ENCODE measurements at regions not wholly inside any gene's neighbourhood (a gene's known extent, or its start where the extent isn't known, plus 50 kb on each side); places are given as distances from the start of the nearest gene placed in this dataset.

GRCh38 chr15:88400084-88400483 lies 67.1 kb downstream of the MRPL46 start:
- TF ChIP-seq YY1 (IDR thresholded peaks at IDR 0.05; ENCODE audit: low read depth) (no peak), REST (IDR thresholded peaks at IDR 0.05; ENCODE audit: low read depth) (no peak), NFIC (IDR thresholded peaks at IDR 0.05) (no peak), CEBPB (IDR thresholded peaks at IDR 0.05) (no peak), TCF12 (IDR thresholded peaks at IDR 0.05; ENCODE audit: low read depth) (no peak), FOXM1 (IDR thresholded peaks at IDR 0.05; ENCODE audit: borderline replicate concordance, low read depth) (no peak), USF1 (IDR thresholded peaks at IDR 0.05) (no peak), EP300 (IDR thresholded peaks at IDR 0.05; ENCODE audit: borderline replicate concordance) (no peak), TAF1 (IDR thresholded peaks at IDR 0.05; ENCODE audit: low read depth) (no peak), TEAD4 (IDR thresholded peaks at IDR 0.05) (no peak), EGR1 (IDR thresholded peaks at IDR 0.05) (no peak), CREB1 (IDR thresholded peaks at IDR 0.05; ENCODE audit: low read depth) (no peak)

Data from Ishikawa (cell line).